ENCODE measurements at regions not wholly inside any gene's neighbourhood (a gene's known extent, or its start where the extent isn't known, plus 50 kb on each side); places are given as distances from the start of the nearest gene placed in this dataset.

DNA sequence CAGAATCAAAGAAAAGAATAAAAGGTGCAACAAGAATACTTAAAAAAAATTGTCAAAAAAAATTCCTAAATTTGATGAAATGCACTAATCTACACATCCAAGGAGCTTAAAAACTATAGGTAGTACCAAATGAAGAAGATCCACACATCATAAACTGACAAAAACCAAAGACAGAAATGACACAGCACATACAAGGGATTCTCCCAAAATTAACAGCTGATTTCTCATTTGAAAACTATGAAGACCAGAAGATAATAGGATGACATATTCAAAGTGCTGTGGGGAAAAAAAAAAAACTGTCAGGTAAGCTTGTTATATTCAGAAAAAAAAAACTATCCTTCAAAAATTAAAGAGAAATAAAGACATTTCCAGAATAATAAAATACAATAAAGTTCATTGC lies 618.2 kb downstream of the TNS3 start:
- Histone ChIP-seq H3K27me3 (replicated peaks) (no peaks in the 10 kb centered on the region), H3K36me3 (replicated peaks) (no peaks in the 10 kb centered on the region), H3K27ac (no peak overlapping the region), H3K4me3 (ENCODE audit: low read depth, low read length) (no peak overlapping the region)
- DNase-seq: no peak
- TF ChIP-seq, protein P1, sequence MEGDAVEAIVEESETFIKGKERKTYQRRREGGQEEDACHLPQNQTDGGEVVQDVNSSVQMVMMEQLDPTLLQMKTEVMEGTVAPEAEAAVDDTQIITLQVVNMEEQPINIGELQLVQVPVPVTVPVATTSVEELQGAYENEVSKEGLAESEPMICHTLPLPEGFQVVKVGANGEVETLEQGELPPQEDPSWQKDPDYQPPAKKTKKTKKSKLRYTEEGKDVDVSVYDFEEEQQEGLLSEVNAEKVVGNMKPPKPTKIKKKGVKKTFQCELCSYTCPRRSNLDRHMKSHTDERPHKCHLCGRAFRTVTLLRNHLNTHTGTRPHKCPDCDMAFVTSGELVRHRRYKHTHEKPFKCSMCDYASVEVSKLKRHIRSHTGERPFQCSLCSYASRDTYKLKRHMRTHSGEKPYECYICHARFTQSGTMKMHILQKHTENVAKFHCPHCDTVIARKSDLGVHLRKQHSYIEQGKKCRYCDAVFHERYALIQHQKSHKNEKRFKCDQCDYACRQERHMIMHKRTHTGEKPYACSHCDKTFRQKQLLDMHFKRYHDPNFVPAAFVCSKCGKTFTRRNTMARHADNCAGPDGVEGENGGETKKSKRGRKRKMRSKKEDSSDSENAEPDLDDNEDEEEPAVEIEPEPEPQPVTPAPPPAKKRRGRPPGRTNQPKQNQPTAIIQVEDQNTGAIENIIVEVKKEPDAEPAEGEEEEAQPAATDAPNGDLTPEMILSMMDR (IDR thresholded peaks at IDR 0.05; ENCODE audit: low read depth, low read length, missing control alignments): no peak
- in situ Hi-C loops (cut with HindIII; ENCODE audit: low pct_ligation_motif_present, low sequenced_read_pairs): no loop called here

DNA sequence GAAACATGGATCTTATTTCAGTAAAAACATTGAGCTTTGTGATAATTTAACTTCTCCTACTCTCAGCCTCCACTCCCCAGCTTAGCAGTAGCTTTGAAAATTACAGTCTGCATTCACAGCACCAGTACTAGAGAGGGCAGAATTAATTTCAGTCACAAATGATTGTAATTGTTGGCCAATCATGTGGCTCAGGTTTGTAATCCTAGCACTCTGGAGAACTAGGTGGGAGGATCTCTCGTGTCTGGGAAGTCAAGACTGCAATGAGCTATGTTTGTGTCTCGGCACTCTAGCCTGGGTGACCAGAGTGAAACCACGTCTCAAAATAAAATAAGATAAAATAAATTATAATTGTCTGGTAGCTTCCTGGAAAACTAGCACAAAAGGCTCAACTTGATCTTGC lies 620.9 kb downstream of the TNS3 start:
- Histone ChIP-seq H3K36me3 (replicated peaks) (no peaks in the 10 kb centered on the region), H3K4me3 (ENCODE audit: low read depth, low read length) (no peak overlapping the region), H3K27me3 (replicated peaks) (no peaks in the 10 kb centered on the region), H3K27ac (no peak overlapping the region)
- DNase-seq: no peak
- TF ChIP-seq, protein P1 (IDR thresholded peaks at IDR 0.05; ENCODE audit: low read depth, low read length, missing control alignments): no peak
- in situ Hi-C loops (cut with HindIII; ENCODE audit: low pct_ligation_motif_present, low sequenced_read_pairs): no loop called here

DNA sequence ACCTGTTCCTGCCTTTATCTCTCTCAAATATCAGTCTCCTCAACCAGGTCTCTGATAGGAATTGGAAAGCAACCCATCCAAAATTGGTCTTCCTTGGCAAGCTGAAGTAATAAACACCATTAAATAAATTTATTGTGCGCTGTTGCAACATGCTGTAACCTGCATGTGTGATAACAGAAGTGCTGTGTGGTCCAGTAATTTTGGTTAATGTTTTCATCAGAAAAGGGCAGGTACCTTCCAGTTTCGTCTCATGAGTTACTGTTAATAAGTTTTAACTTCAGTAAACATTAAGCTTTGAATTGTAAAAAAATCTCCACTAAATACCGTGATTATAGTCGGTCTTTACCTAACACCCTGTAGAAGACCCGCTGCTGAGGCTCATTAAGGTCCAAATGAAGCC lies 624.7 kb downstream of the TNS3 start:
- Histone ChIP-seq H3K36me3 (replicated peaks) (no peaks in the 10 kb centered on the region), H3K27me3 (replicated peaks) (no peaks in the 10 kb centered on the region), H3K4me3 (ENCODE audit: low read depth, low read length) (no peak overlapping the region), H3K27ac (no peak overlapping the region)
- DNase-seq: no peak
- TF ChIP-seq, protein P1 (IDR thresholded peaks at IDR 0.05; ENCODE audit: low read depth, low read length, missing control alignments): no peak
- in situ Hi-C loops (cut with HindIII; ENCODE audit: low pct_ligation_motif_present, low sequenced_read_pairs): no loop called here

DNA sequence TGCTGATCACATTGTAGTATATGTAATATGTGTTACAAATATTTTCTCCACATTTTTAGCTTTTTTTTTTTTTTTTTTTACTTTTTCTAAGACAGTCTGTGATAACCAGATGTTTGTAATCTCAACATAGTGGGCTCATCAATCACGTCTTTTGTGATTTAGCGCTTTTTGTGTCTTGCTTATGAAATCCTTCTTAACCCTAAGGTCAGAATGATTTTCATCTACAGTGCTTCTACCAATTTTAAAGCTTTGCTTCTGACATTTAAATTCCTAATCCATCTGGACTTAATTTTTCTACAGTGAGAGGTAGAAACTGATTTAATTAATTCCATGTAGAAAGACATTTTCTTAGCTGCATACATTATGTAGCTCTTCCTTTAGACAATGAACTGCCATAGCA lies 626.4 kb downstream of the TNS3 start:
- TF ChIP-seq, protein P1 (IDR thresholded peaks at IDR 0.05; ENCODE audit: low read depth, low read length, missing control alignments): no peak
- no peak for DNase-seq
- H3K4me3 ChIP-seq (ENCODE audit: low read depth, low read length): no peak overlapping the region

GRCh38 chr7:46954181-46954580 lies 627.7 kb downstream of the TNS3 start:
- no peaks in the 10 kb centered on the region for H3K36me3 ChIP-seq (replicated peaks)
- no peaks in the 10 kb centered on the region for H3K27me3 ChIP-seq (replicated peaks)
- TF ChIP-seq, protein P1 (IDR thresholded peaks at IDR 0.05; ENCODE audit: low read depth, low read length, missing control alignments): no peak
- H3K27ac ChIP-seq: no peak overlapping the region
- in situ Hi-C loops (cut with HindIII; ENCODE audit: low pct_ligation_motif_present, low sequenced_read_pairs): no loop called here
- H3K4me3 ChIP-seq (ENCODE audit: low read depth, low read length): no peak overlapping the region
- DNase-seq: no peak

More for the DNA sequence above, 626.4 kb downstream of the TNS3 start:
- Histone ChIP-seq H3K27ac (no peak overlapping the region), H3K27me3 (replicated peaks) (no peaks in the 10 kb centered on the region), H3K36me3 (replicated peaks) (no peaks in the 10 kb centered on the region)
- in situ Hi-C loops (cut with HindIII; ENCODE audit: low pct_ligation_motif_present, low sequenced_read_pairs): no loop called here

DNA sequence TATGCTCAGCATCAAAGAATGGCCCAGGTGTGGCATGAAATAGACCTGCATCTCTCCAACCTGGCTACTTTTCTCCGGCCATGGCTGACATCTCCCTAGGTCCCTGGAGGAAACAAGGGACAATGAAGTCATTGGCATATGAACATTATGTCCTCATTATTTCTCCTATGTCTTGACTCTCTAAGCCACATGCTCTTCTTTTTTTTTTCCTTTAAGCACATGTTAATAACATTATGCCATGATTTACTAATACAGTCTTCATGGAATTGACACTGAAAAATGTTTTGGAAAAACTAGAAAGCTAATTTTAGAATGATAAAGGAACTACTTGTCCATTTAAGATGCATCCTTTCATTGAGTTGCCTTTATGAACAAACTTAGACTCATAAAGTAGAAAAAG lies 628.9 kb downstream of the TNS3 start:
- no peak for DNase-seq
- Histone ChIP-seq H3K4me3 (ENCODE audit: low read depth, low read length) (no peak overlapping the region), H3K27me3 (replicated peaks) (no peaks in the 10 kb centered on the region), H3K27ac (no peak overlapping the region), H3K36me3 (replicated peaks) (no peaks in the 10 kb centered on the region)
- in situ Hi-C loops (cut with HindIII; ENCODE audit: low pct_ligation_motif_present, low sequenced_read_pairs): no loop called here
- TF ChIP-seq, protein P1 (IDR thresholded peaks at IDR 0.05; ENCODE audit: low read depth, low read length, missing control alignments): no peak

All from brain microvascular endothelial cell (primary cell).